HG03060 (cell line): ENCODE measurements at regions not wholly inside any gene's neighbourhood (a gene's known extent, or its start where the extent isn't known, plus 50 kb on each side); places are given as distances from the start of the nearest gene placed in this dataset.
A peak's percentile ranks its signal among the peaks of the same experiment; 100 is the strongest.
"Not testable (repeated sequence)": the region's sequence is repeated elsewhere in the genome, so short reads cannot be mapped to it uniquely, and the experiment has no call there.

Experiments used
- ATAC-seq: cut with Tn5 transposase; IDR thresholded peaks from one replicate; pipeline ENCODE4 v1.9.1; 2021; ENCODE audit warnings: low read depth, moderate number of reproducible peaks; ENCODE audit not compliant: unreplicated experiment

- not testable (repeated sequence) for ATAC-seq
Measured at GRCh38 chr9:39463696-39464095, 108.2 kb downstream of the SPATA31A1 start.

- peak; percentile 79 for ATAC-seq
Measured at GRCh38 chr9:39464122-39464777, 108.8 kb downstream of the SPATA31A1 start.

GRCh38 chr9:39474499-39474898 lies 119.0 kb downstream of the SPATA31A1 start:
- peak; percentile 100 for ATAC-seq

GRCh38 chr9:39483073-39483472 lies 127.6 kb downstream of the SPATA31A1 start:
- ATAC-seq, result not testable (repeated sequence)

- ATAC-seq, result peak; percentile 14
Measured at GRCh38 chr9:39483880-39484279, 128.4 kb downstream of the SPATA31A1 start.

GRCh38 chr9:39484292-39484691 lies 128.8 kb downstream of the SPATA31A1 start:
- ATAC-seq, result peak; percentile 55

GRCh38 chr9:39487477-39487876 lies 132.0 kb downstream of the SPATA31A1 start:
- ATAC-seq, result not testable (repeated sequence)

- ATAC-seq, result not testable (repeated sequence)
Measured at GRCh38 chr9:39496248-39496647, 140.8 kb downstream of the SPATA31A1 start.

- not testable (repeated sequence) for ATAC-seq
Measured at GRCh38 chr9:39503178-39503577, 147.7 kb downstream of the SPATA31A1 start.

- not testable (repeated sequence) for ATAC-seq
Measured at GRCh38 chr9:39527387-39528029, 172.0 kb downstream of the SPATA31A1 start.

- not testable (repeated sequence) for ATAC-seq
Measured at GRCh38 chr9:39532597-39532996, 177.1 kb downstream of the SPATA31A1 start.

- not testable (repeated sequence) for ATAC-seq
Measured at GRCh38 chr9:39533001-39533762, 177.7 kb downstream of the SPATA31A1 start.

- ATAC-seq, result not testable (repeated sequence)
Measured at GRCh38 chr9:39533763-39534548, 178.5 kb downstream of the SPATA31A1 start.

- not testable (repeated sequence) for ATAC-seq
Measured at GRCh38 chr9:39534897-39535296, 179.4 kb downstream of the SPATA31A1 start.

GRCh38 chr9:39542157-39542556 lies 186.7 kb downstream of the SPATA31A1 start:
- ATAC-seq, result not testable (repeated sequence)

- not testable (repeated sequence) for ATAC-seq
Measured at GRCh38 chr9:39545079-39545478, 189.6 kb downstream of the SPATA31A1 start.

- not testable (repeated sequence) for ATAC-seq
Measured at GRCh38 chr9:39550573-39550972, 195.1 kb downstream of the SPATA31A1 start.

- ATAC-seq, result not testable (repeated sequence)
Measured at GRCh38 chr9:39551544-39551943, 196.1 kb downstream of the SPATA31A1 start.

- ATAC-seq, result not testable (repeated sequence)
Measured at GRCh38 chr9:39552242-39552881, 196.9 kb downstream of the SPATA31A1 start.

- not testable (repeated sequence) for ATAC-seq
Measured at GRCh38 chr9:39554352-39554751, 198.9 kb downstream of the SPATA31A1 start.
